Karpas-422 (cell line): ENCODE measurements at regions not wholly inside any gene's neighbourhood (a gene's known extent, or its start where the extent isn't known, plus 50 kb on each side); places are given as distances from the start of the nearest gene placed in this dataset.
"Not testable (repeated sequence)": the region's sequence is repeated elsewhere in the genome, so short reads cannot be mapped to it uniquely, and the experiment has no call there.

ENCODE experiments used
- DNase-seq: peaks from one replicate; pipeline ENCODE4 v3.0.0-alpha.2; 2015
- H2AFZ ChIP-seq: fragments of 200-600 bp; sonication (generic); 2 replicates; pipeline ENCODE4 v1.6.1; 2014; ENCODE audit warnings: antibody characterized with exemption, low read length, mixed read lengths
- H3K27ac ChIP-seq: fragments of 200-600 bp; sonication (generic); 2 replicates; pipeline ENCODE4 v1.5.1; 2014; ENCODE audit warnings: mild to moderate bottlenecking, low read length, moderate library complexity
- H3K27me3 ChIP-seq: fragments of 200-600 bp; sonication (generic); 2 replicates; pipeline ENCODE4 v1.6.1; 2014; ENCODE audit warnings: low read length, mixed read lengths
- H3K36me3 ChIP-seq: fragments of 200-600 bp; sonication (generic); 2 replicates; pipeline ENCODE4 v1.6.1; 2014; ENCODE audit warnings: low read length, mixed read lengths; ENCODE audit not compliant: insufficient read depth
- H3K4me1 ChIP-seq: fragments of 200-600 bp; sonication (generic); 2 replicates; pipeline ENCODE4 v1.6.1; 2014; ENCODE audit warnings: mild to moderate bottlenecking, low read length, mixed read lengths
- H3K4me2 ChIP-seq: fragments of 200-600 bp; sonication (generic); 2 replicates; pipeline ENCODE4 v1.6.1; 2014; ENCODE audit warnings: low read length, low read depth, mild to moderate bottlenecking; ENCODE audit not compliant: poor library complexity, severe bottlenecking
- H3K4me3 ChIP-seq: fragments of 200-600 bp; sonication (generic); 2 replicates; pipeline ENCODE4 v1.5.1; 2014; ENCODE audit warnings: mild to moderate bottlenecking, antibody characterized with exemption, low read length, mixed read lengths
- H3K79me2 ChIP-seq: fragments of 200-600 bp; sonication (generic); 2 replicates; pipeline ENCODE4 v1.6.1; 2014; ENCODE audit warnings: mild to moderate bottlenecking, low read length, mixed read lengths
- H3K9ac ChIP-seq: fragments of 200-600 bp; sonication (generic); 2 replicates; pipeline ENCODE4 v1.6.0; 2014; ENCODE audit warnings: low read length
- H3K9me2 ChIP-seq: fragments of 200-600 bp; sonication (generic), shearing (Covaris generic); replicated peaks from 2 replicates; pipeline ENCODE4 v1.6.0; 2014; ENCODE audit warnings: mild to moderate bottlenecking, low read length, moderate library complexity; ENCODE audit not compliant: insufficient read depth
- H3K9me3 ChIP-seq: fragments of 300-700, 200-600 bp; sonication (generic); 2 replicates; pipeline ENCODE4 v1.6.1; 2014; ENCODE audit warnings: low read length, mixed read lengths
- H4K20me1 ChIP-seq: fragments of 200-600 bp; sonication (generic); 2 replicates; pipeline ENCODE4 v1.6.1; 2014; ENCODE audit warnings: mild to moderate bottlenecking, antibody characterized with exemption, low read length, low read depth; ENCODE audit not compliant: insufficient read depth

GRCh38 chr12:66819587-66819986, 140.7 kb upstream of the GRIP1 start:
- H3K4me2 ChIP-seq = no peak overlapping the region
- H3K36me3 ChIP-seq = no peaks in the 10 kb centered on the region
- H3K9ac ChIP-seq = no peak overlapping the region
- no peak for DNase-seq
- no peaks in the 10 kb centered on the region for H3K9me3 ChIP-seq
- H3K4me3 ChIP-seq = no peak overlapping the region
- H2AFZ ChIP-seq = no peak overlapping the region
- no peaks in the 10 kb centered on the region for H3K27me3 ChIP-seq
- no peaks in the 10 kb centered on the region for H3K4me1 ChIP-seq
- H4K20me1 ChIP-seq = no peaks in the 10 kb centered on the region
- H3K79me2 ChIP-seq = no peaks in the 10 kb centered on the region
- H3K27ac ChIP-seq = no peak overlapping the region
- no peaks in the 10 kb centered on the region for H3K9me2 ChIP-seq

- Histone ChIP-seq H3K4me3 (no peak overlapping the region), H3K27me3 (no peaks in the 10 kb centered on the region), H3K9ac (no peak overlapping the region), H3K36me3 (no peaks in the 10 kb centered on the region), H3K27ac (no peak overlapping the region), H2AFZ (no peak overlapping the region), H3K79me2 (no peaks in the 10 kb centered on the region), H4K20me1 (no peaks in the 10 kb centered on the region), H3K9me2 (no peaks in the 10 kb centered on the region), H3K4me2 (no peak overlapping the region), H3K9me3 (no peaks in the 10 kb centered on the region), H3K4me1 (no peaks in the 10 kb centered on the region)
- no peak for DNase-seq
Measured at GRCh38 chr12:66822961-66823360, 144.1 kb upstream of the GRIP1 start.

GRCh38 chr12:66823857-66824570, 145.1 kb upstream of the GRIP1 start:
- DNase-seq = no peak
- H3K9me2 ChIP-seq = no peaks in the 10 kb centered on the region
- no peaks in the 10 kb centered on the region for H3K27me3 ChIP-seq
- no peak overlapping the region for H3K27ac ChIP-seq
- no peaks in the 10 kb centered on the region for H3K4me1 ChIP-seq
- H3K9ac ChIP-seq = no peak overlapping the region
- H3K79me2 ChIP-seq = no peaks in the 10 kb centered on the region
- H3K4me3 ChIP-seq = no peak overlapping the region
- H3K4me2 ChIP-seq = no peak overlapping the region
- no peaks in the 10 kb centered on the region for H3K9me3 ChIP-seq
- no peaks in the 10 kb centered on the region for H4K20me1 ChIP-seq
- H2AFZ ChIP-seq = no peak overlapping the region
- no peaks in the 10 kb centered on the region for H3K36me3 ChIP-seq

- not testable (repeated sequence) for H4K20me1 ChIP-seq, H3K4me1 ChIP-seq, H3K27ac ChIP-seq, H3K9me2 ChIP-seq, H3K79me2 ChIP-seq, H3K4me2 ChIP-seq, DNase-seq, H3K9me3 ChIP-seq, H3K9ac ChIP-seq, H3K27me3 ChIP-seq, H3K4me3 ChIP-seq, H2AFZ ChIP-seq, H3K36me3 ChIP-seq
Measured at GRCh38 chr12:66825921-66826320, 147.0 kb upstream of the GRIP1 start.

GRCh38 chr12:66829660-66830325, 150.9 kb upstream of the GRIP1 start:
- no peak overlapping the region for H3K4me3 ChIP-seq
- H3K27ac ChIP-seq = no peak overlapping the region
- no peaks in the 10 kb centered on the region for H3K9me3 ChIP-seq
- no peaks in the 10 kb centered on the region for H3K27me3 ChIP-seq
- no peaks in the 10 kb centered on the region for H3K79me2 ChIP-seq
- no peak overlapping the region for H2AFZ ChIP-seq
- H4K20me1 ChIP-seq = no peaks in the 10 kb centered on the region
- no peak overlapping the region for H3K4me2 ChIP-seq
- no peak overlapping the region for H3K9ac ChIP-seq
- H3K36me3 ChIP-seq = no peaks in the 10 kb centered on the region
- no peaks in the 10 kb centered on the region for H3K4me1 ChIP-seq
- no peak for DNase-seq
- H3K9me2 ChIP-seq = no peaks in the 10 kb centered on the region

- H3K27ac ChIP-seq = no peak overlapping the region
- H3K27me3 ChIP-seq = no peaks in the 10 kb centered on the region
- H3K36me3 ChIP-seq = no peaks in the 10 kb centered on the region
- no peak overlapping the region for H3K4me3 ChIP-seq
- no peak overlapping the region for H2AFZ ChIP-seq
- H3K4me1 ChIP-seq = no peaks in the 10 kb centered on the region
- no peak overlapping the region for H3K4me2 ChIP-seq
- no peak for DNase-seq
- H3K9ac ChIP-seq = no peak overlapping the region
- no peaks in the 10 kb centered on the region for H4K20me1 ChIP-seq
- H3K9me2 ChIP-seq = no peaks in the 10 kb centered on the region
- H3K9me3 ChIP-seq = no peaks in the 10 kb centered on the region
- no peaks in the 10 kb centered on the region for H3K79me2 ChIP-seq
Measured at GRCh38 chr12:66831495-66831894, 152.6 kb upstream of the GRIP1 start.

- H3K27ac ChIP-seq = no peak overlapping the region
- no peaks in the 10 kb centered on the region for H4K20me1 ChIP-seq
Measured at GRCh38 chr12:66832997-66833396, 154.1 kb upstream of the GRIP1 start.

GRCh38 chr12:66836623-66837310, 157.9 kb upstream of the GRIP1 start:
- no peaks in the 10 kb centered on the region for H3K9me3 ChIP-seq
- H3K4me1 ChIP-seq = no peaks in the 10 kb centered on the region
- no peaks in the 10 kb centered on the region for H3K36me3 ChIP-seq
- H3K4me3 ChIP-seq = no peak overlapping the region
- H3K9ac ChIP-seq = no peak overlapping the region
- no peaks in the 10 kb centered on the region for H3K9me2 ChIP-seq
- peak; percentile 36 for DNase-seq
- no peaks in the 10 kb centered on the region for H3K27me3 ChIP-seq
- no peaks in the 10 kb centered on the region for H3K79me2 ChIP-seq
- H3K4me2 ChIP-seq = no peak overlapping the region
- H3K27ac ChIP-seq = no peak overlapping the region
- H4K20me1 ChIP-seq = no peaks in the 10 kb centered on the region
- no peak overlapping the region for H2AFZ ChIP-seq

More at GRCh38 chr12:66832997-66833396, 154.1 kb upstream of the GRIP1 start:
- Histone ChIP-seq H3K9me2 (no peaks in the 10 kb centered on the region), H3K4me1 (no peaks in the 10 kb centered on the region), H2AFZ (no peak overlapping the region), H3K4me3 (no peak overlapping the region), H3K79me2 (no peaks in the 10 kb centered on the region), H3K4me2 (no peak overlapping the region), H3K27me3 (no peaks in the 10 kb centered on the region), H3K36me3 (no peaks in the 10 kb centered on the region), H3K9ac (no peak overlapping the region), H3K9me3 (no peaks in the 10 kb centered on the region)
- no peak for DNase-seq
